Upper lobe of left lung (tissue), 4 donors: ENCODE measurements at regions not wholly inside any gene's neighbourhood (a gene's known extent, or its start where the extent isn't known, plus 50 kb on each side); places are given as distances from the start of the nearest gene placed in this dataset.

Experiments used
- CTCF ChIP-seq, 6 experiments: fragments of 450-650 bp in 4 of 6; fragments of 200-600 bp in 2 of 6; sonication (generic) in 2 of 6; IDR thresholded peaks; one replicate each; pipeline ENCODE4 v1.5.1; 2016 to 2019; ENCODE audit warnings: antibody characterized with exemption in 6 of 6
- POLR2A ChIP-seq, 4 donors: fragments of 450-650 bp; IDR thresholded peaks; one replicate each; pipeline ENCODE4 v1.5.1; 2016 to 2017; ENCODE audit warnings: antibody characterized with exemption in 4 of 4, mild to moderate bottlenecking in 2 of 4
- POLR2AphosphoS5 ChIP-seq, 2 donors: sonication (generic); formaldehyde crosslinking; IDR thresholded peaks; one replicate each; pipeline ENCODE4 v1.5.1; 2017; ENCODE audit warnings: antibody characterized with exemption in 2 of 2

- TF ChIP-seq CTCF (IDR thresholded peaks at IDR 0.05): no peak
- TF ChIP-seq POLR2A (IDR thresholded peaks at IDR 0.05): no peak
- TF ChIP-seq POLR2AphosphoS5 (IDR thresholded peaks at IDR 0.05): no peak
Observed at GRCh38 chr12:65643171-65643570, 181.1 kb upstream of the HMGA2 start.
